AG20443 (cell line): ENCODE measurements at regions not wholly inside any gene's neighbourhood (a gene's known extent, or its start where the extent isn't known, plus 50 kb on each side); places are given as distances from the start of the nearest gene placed in this dataset.

Experiments used
- DNase-seq: peaks from one replicate; pipeline ENCODE4 v3.0.0; 2012; ENCODE audit warnings: low spot score, mixed read lengths

DNA sequence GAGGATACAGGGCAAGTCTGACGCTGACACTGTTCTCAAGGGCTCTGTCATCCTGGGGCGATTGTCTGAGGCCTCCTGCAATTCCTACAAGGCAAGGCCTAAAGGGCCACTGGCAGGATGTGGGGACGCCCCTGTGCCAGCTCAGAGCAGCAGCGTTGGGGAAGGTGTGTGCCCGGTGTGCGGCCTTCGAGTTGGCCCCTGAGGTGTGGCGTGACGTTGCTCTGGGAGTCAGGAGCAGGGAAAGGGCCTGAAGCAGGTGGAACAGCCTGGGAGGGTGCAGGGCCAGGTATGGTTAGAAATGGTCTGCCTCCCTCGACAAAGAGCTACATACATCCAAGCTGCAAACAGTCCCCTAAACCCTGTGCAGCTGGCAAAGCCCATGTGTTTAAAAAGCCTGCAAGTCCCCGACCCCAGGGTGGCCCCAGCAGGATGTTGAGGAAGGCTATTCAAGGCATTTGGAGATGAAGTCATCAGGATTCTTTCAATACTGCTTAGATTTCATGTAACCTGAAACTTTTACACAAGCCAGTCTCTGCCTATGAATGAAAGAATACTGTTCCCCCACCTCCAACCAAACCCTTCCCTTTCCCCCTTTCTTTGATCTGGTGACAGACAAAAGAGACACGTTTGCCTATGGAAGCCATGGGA lies 142.5 kb upstream of the TNS3 start:
- peak; percentile 73 for DNase-seq

DNA sequence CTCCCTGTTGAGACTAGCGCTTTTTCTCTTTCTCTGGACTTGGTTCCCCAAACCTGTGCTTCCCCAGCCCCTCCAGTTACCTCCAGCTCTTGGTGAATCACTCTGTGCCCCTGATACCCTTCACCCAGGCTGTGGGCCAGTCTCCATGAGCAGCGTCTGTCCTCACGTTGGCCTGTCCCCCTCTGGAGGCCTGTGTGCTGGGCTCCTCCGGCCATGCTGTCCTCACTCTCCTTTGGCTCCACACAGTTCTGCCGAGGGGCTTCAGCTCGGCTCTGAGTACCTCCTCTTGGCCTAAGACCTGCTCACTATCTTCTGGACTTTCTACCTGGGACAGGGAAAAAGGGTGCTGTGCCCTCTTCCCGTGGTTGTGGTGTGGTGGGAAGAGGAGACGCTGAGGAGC lies 140.2 kb upstream of the TNS3 start:
- no peak for DNase-seq

DNA sequence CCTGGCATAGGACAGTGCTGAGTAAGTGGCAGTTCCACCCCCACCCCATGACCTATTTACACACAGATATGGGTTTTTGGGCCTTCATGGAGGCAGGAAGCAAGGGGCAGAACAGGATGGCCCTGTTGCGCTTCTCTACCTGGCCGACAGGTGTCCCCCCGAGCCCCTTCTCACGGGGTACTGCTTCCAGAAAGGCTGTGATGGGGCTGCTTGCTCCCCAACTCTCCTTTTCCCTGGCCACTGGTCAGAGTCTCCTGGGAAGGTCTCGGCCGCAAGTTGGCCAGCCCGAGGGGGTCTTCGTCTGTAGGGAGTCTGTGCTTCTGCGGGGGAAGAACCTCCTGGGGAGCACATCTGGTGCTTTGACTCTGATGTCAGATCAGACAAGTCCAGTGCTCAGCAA lies 139.8 kb upstream of the TNS3 start:
- no peak for DNase-seq

DNA sequence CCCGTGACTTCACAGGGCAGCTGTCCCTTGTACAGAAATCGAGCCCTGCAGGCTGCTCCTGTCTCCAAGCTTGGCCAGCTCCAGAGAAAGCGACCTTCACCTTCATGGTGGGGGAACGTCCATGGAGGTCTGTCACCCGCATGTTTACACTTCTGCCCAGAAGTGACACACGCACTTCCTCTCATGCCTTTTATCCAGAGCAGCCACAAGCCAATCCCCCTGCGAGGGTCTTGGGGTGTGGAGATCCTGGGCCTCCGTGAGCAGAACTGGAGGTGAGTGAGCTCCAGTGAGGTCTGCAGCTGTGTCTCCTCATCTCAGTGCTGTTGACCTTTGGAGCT lies 139.0 kb upstream of the TNS3 start:
- DNase-seq, result no peak

DNA sequence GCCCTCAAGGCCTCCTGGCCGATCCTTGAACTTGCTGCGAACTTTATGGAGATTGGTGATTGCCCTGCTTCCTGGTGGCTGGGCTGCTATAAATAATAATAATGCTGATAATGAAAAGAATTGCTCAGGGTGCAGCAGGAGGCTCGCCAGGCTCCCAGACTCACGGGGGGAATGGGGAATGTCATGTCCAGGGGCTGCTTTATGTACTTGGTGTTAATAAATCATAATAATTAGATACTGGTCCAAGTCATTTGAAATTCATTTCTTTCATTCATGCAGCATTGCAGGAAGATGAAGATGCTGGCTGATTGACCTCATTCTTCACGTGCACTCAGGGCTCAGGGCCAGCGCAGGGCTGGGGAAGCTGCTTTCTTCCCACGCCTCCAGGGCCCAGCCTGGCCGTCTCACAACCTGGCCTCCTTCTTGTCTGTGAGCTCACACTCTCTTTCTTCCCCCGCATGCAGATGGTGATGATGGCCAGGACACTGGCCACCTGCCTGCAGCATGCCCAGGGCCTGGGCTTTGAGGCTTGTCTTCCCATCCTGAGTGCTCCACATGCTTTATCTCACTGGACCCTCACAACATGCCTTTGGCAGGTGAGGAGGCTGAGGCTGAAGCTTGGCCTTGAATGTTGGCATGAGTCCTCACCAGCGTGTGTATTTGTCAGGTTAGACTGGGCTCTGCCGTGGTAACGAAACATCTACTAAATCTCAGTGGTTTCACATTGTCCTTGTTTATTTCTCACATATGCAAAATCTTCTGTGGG lies 138.4 kb upstream of the TNS3 start:
- DNase-seq, result peak; percentile 54

DNA sequence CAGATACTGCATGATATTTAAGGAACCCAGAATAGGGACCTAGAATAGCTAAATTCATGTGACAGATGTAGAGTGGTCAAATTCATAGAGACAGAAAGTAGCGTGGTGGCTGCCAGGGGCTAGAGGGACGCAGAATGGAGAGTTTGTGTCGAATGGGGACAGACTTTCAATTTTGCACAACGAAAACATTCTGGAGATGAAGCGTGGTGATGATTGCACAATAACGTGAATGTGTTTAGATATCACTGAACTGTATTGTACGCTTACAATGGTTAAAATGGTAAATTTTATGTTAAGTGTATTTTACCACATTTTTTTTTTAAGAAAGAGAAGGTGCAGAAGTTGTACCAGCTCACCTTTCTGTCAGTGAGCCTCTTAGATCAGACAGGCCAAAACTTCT lies 137.8 kb upstream of the TNS3 start:
- DNase-seq, result no peak

DNA sequence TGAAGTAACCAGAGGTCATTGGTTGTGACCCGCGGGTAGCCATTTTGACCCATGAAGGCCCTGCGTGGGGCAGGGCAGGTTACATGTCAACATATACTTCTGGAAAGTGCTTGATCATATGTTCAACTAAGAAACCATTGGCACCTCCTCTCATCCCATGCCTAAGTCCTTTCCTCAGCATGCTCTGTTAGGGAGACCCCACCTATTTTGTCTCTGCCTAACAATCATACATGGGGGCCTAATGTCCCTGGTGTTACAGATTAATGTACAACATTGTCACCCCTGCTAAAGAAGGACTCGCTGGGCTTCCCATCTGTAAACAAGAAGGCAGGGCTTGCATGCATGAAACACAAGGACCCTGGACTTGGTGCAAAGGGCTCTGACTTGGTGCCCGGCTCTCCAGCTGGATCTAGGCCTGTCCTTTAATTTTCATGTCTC lies 133.7 kb upstream of the TNS3 start:
- DNase-seq, result no peak

DNA sequence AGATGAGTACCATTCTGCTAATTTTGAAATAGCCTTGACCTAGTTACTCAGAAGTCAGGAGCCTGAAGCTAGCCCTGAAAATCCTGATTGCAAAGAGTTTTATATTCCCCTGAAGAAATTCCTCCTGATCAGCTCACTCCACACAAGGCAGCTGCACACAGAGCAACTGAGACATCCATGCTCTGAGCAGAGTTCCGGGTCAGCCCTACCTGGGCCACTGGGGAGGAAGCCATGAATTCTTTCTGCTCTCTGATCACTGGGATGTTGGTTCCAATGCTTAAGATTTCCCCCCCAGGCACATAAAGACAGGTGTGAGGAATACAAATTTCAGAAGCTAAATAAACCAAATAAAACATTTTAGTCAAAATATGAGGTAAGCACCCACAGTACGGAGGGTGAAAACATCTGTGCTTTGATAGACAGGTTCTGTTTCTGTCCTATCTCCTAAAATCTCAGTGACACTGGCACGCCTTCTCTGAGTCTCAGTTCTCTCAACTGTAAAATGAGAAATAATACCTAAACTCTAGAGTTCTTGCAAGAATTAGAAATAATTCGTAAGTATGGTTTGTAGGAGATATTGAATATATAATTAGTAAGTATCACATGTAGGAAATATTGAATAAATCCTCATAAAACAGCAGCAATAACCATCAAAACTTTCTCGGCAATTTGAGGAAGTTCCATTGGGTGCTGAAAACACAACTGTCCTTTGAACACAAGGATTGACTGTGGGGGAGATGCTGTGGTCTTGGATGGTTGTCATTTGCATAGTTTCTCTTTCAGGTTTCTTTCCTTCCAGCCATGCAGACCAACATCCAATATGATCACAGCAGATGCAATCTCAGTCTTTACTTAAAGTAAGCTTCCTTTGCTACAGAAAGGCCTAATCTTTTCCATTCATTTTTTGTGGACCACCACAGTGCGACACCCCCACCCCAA lies 133.0 kb upstream of the TNS3 start:
- DNase-seq, result no peak

DNA sequence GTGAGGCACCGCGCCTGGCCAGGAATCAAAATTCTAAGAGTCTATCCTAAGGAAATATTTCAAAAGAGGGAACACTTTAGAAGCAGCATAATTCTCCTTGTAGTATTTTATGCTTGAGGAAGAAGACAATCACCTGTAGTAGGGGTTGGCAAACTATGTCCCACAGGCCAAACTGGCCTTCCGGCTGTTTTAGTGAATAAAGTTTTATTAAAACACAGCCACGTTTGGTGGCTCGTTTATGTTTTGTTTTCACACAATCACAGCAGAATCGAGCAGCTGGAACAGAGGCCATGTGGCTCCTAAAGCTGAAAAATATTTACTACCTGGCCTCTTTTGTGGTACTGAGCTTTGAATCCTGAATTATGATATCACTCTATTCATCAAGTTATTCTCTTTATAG lies 131.7 kb upstream of the TNS3 start:
- no peak for DNase-seq

DNA sequence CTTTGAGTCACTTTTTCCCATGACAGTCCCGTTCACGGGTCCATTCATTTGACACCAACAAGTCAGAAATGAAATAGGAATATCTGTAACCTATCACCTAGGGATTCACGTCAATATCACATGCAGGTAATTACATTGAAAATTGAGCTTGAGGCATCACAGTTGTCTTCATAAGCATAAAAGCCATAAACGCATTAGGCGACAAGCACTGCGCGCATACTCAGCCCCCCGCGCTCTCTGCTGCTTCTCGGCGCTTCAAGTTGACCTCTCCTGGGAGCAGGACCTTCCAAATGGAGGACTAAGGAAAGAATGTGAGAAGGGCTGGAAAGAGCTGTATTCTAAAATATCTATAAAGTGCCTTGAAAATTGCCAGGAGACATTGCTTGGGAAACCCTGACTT lies 130.5 kb upstream of the TNS3 start:
- DNase-seq, result no peak

DNA sequence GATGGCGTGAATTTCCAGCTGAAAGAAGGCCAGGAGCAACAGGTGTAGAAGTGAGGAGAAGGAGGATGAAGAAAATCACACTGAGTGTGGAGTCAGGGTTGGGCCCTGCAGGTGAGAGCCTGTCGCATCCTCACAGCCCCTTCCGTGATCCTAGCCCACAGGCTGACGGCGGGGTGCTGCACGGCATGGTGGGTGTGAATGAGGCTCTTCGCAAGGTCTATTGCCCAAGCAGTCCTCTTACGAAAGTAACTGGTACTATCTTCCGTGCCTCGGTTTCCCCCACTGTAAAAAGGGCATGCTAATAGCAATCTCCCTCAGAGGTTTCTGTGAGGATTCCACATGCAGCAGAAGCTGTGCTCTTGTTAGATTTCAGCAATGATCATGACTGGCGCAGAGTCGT lies 129.9 kb upstream of the TNS3 start:
- no peak for DNase-seq

DNA sequence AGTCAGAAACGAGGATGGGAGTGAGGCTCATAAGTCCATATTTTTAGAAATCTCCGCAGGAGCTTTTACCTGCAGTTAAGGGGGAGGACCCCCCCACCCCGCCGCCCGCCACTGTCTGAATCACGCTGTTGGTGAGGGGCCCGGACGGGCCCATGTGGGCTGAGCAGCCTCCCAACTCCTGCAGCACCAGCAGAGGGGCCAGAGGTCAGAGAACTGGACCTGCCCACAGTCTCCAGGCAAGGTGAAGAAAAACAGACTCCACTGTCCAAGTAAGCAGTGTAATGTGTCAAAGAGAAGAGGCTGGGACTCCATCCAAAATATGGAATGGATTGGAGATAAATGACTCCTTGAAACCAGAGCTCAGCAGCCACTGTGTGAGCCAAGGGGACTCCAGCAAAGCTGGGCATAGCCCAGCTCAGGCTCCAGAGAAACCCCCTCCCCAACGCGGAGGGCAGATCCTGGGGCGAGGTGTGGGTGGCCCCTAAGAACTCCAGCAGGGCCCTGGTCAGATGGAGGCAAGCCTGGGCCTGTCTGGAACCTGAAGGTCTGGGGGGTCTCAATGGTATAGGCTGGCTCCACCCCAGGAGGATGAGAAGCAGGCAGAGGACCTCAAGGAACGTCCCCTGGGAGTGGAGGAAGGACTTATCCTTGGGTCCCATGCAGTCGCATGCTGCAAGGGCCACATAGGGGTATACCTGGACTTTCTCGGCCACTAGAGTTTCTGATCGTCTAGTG lies 128.5 kb upstream of the TNS3 start:
- no peak for DNase-seq

DNA sequence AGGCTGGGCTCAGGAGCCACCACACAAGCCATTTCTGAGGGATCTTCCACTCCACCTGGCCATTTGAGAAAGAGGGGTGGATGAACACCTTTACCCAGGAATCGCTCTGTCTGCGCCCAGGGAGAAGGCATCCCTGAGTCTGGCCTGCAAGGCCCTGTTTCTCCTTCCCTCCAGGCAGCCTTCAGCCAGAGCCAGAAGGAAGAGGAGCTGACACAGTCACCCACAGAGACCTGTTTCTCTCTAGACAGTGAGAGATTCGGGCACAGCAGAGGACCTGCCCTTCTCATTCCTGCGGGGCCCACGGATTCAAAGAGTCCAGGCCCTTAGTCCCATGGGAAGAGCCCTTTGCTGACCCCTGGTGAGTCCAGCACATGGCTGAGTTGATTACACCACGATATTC lies 127.5 kb upstream of the TNS3 start:
- DNase-seq, result no peak

DNA sequence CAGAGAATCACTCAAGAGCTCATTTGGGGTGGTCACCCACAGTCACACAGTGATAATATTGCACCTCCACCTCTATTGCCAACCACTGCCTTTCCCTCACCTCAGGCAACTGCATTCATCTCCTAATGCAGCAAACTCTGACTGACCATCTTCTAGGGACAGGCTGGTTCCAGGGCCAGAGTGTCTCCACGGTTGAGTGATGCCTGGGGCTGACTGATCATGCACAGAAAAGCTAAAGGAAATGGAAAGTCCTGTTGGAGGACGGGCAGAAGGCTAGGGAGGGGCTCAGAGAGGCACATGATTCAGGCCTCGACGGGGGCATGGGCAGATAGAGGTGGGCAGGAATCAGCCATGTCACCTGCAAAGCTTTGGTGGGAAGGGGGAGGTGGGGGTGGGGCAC lies 127.1 kb upstream of the TNS3 start:
- no peak for DNase-seq

DNA sequence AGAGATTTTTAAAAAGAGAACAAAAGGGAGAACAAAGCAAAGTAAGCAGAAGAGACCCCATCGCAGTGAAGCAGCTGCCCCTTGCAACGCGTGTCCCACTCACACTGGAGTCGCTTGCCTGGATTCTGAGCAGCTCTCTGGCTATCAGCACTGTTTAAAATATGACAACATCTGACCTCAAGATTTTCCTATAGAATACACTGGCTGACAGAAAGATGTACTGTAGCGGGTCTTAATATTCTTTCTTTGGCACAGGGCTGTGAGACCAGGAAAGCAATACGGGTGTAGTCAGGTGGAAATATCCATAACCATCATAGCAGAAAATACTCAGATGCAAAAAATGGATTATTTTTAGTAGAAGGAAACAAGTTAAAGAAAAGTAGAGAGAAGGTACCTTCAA lies 125.7 kb upstream of the TNS3 start:
- DNase-seq, result no peak

DNA sequence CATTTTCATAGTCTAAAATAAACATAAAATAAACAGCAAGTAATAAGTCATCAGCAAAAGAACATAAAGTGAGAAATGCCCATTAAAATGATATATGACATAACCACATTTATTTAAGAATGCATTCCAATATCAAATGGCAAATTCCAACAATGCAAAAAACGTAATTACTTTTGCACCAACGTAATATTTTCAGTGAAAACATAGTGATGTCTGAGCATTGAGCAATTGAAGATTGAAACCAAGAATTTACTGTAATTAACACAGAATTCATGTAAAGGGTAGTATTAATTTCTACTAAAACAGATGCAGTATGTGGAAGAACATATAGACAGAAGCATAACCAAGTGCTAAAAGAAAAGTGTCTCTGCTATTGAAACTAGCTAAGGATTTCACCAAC lies 123.0 kb upstream of the TNS3 start:
- DNase-seq, result no peak

DNA sequence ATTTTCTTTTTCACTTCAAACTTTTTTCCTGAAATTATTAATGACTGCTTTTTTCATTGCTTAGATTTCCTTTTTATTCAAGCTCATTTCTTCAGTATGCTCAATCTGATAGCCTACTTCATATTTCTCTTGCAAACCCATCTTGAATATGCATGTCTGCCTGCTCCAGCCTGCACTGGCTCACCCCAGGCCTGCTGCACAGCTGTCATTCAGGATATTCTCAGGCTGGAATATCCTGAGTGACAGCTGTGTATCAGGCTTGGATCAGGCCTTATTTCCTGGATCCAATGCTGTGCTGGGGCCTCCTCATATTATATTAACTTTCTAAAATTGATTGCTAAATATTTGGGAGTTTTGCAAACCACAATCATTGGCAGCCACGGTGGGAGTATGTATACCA lies 120.2 kb upstream of the TNS3 start:
- no peak for DNase-seq

DNA sequence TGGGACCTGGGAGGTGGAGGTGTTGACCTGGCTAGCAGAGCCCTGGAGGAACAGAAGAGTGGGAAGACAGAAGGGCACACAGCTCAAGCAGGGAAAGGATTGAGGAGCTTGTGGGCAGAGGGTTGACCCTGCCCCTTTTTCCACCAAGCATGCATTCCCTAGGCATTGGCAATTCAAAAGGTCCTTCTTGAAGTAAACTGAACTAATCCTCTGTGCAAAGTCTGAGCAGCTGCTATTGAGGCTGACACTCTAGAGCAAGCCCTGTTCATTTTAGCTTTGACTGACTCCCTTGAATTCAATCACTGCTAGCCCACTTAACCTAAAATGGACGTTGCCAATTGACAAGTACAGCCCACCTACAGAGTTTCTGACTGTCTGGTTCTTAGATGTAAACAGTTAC lies 116.5 kb upstream of the TNS3 start:
- DNase-seq, result no peak

DNA sequence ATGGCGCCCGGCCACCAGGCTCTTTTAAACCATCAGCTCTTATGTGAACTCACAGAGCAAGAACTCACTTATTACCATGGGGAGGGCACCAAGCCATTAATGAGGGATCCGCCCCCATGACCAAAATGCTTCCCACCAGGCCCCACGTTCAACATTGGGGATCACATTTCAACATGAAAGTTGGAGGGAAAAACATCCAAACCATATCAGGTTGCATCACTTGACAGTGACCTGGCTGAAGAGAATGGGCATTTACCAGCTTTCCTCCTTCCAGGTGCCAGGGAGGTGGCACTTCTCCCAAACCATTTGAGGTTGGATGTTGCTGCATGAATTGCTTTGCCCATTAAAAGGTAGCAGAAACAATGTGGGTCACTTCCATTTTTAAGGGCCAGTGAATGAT lies 115.6 kb upstream of the TNS3 start:
- no peak for DNase-seq

DNA sequence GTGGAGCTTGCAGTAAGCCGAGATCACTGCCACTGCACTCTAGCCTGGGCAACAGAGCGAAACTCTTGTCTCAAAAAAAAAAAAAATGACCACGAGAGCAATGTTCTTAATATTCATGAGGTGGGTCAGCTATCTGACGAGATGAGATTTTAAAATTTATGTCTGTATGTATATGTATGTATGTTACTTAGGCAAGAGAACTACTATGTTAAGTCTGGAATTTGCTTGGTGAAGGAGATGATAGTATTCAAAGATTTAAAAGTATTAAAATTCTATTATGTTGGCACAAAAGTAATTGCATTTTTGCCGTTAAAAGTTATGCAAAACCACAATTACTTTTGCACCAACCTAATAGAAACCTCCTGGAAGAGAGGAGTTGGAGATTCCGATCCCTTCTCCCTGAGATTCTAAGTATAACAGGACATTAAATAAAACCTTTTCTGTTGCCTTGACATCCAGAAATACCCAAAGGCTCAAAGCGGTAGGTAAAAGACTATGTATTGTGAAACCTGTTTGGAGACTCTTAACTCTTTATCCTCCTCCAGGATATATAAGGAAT lies 114.3 kb upstream of the TNS3 start:
- no peak for DNase-seq

DNA sequence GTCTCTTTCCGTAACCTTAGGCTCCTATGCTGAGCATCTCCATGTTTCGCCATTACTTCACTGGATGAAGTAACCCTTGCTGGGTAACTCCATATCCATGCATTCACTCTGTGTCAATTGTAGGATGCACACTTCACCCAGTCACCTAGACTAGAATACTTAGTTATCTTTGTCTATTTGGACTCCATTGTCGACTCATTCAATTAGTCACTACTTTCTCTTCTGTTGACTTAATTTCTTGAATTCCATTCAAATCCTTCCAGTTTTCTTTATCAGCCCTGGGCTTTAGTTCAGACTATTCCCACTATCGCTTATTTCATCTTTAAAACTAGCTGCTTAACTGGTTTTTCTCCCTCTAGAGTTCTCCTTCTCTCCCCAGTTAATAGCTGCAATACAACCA lies 111.3 kb upstream of the TNS3 start:
- peak; percentile 42 for DNase-seq

DNA sequence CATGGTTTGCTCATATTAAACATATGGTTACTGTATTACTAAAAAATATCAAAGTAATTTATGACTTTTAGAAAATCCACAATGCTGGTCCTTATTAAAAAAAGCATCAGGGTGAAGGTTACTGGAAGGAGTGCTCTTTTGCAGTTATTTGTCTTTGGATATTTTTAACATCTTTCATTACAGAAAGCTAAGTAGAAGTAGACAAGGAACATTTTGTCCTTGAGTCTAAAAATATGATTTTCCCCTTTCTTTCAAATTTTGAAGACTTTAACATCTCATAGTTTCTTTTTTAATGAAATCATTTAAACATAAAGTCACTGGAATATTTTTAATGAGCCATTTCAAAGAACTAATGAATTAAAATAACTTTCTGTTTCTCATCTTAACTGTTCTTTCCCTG lies 110.1 kb upstream of the TNS3 start:
- DNase-seq, result no peak
